Heart right ventricle (tissue), 16 donors: ENCODE measurements at regions not wholly inside any gene's neighbourhood (a gene's known extent, or its start where the extent isn't known, plus 50 kb on each side); places are given as distances from the start of the nearest gene placed in this dataset.

Experiments used
- ATAC-seq, 8 donors: fragments of 200-7000 bp; cut with Tn5 transposase; one replicate each; pipeline ENCODE4 v1.9.1; 2020; ENCODE audit warnings: mild to moderate bottlenecking in 8 of 8, moderate library complexity in 8 of 8, moderate number of reproducible peaks in 1 of 8
- DNase-seq, 2 donors: peaks; one replicate each; pipeline ENCODE4 v3.0.0-alpha.2; 2020
- H3K27ac ChIP-seq, 10 donors: fragments of 200-600 bp; sonication (generic) in 2 of 10; one replicate each; pipeline versions ENCODE4 v1.5.0 to v1.8.0; 2020 to 2022; ENCODE audit warnings: mild to moderate bottlenecking in 3 of 10
- H3K27me3 ChIP-seq, 7 donors: fragments of 200-600 bp; one replicate each; pipeline ENCODE4 v1.8.0; 2021 to 2022; ENCODE audit warnings: mild to moderate bottlenecking in 2 of 7
- H3K36me3 ChIP-seq, 9 donors: fragments of 200-600 bp; sonication (generic) in 1 of 9; one replicate each; pipeline versions ENCODE4 v1.5.0 to v1.8.0; 2020 to 2022; ENCODE audit warnings: mild to moderate bottlenecking in 2 of 9
- H3K4me1 ChIP-seq, 9 donors: fragments of 200-600 bp; sonication (generic) in 1 of 9; one replicate each; pipeline versions ENCODE4 v1.5.0 to v1.8.0; 2020 to 2022; ENCODE audit warnings: mild to moderate bottlenecking in 4 of 9
- H3K4me3 ChIP-seq, 10 donors: fragments of 200-600 bp; sonication (generic) in 2 of 10; one replicate each; pipeline versions ENCODE4 v1.5.0 to v1.8.0; 2020 to 2022; ENCODE audit warnings: mild to moderate bottlenecking in 7 of 10, moderate library complexity in 2 of 10
- H3K9me3 ChIP-seq, 11 donors: fragments of 200-600 bp in 10 of 11; sonication (generic) in 2 of 11; one replicate each; pipeline versions ENCODE4 v1.5.0 to v1.8.0; 2013 to 2022; ENCODE audit warnings: mild to moderate bottlenecking in 2 of 11, control low read depth in 1 of 11, moderate library complexity in 1 of 11
- CTCF ChIP-seq, 9 donors: fragments of 200-600 bp; sonication (generic) in 2 of 9; IDR thresholded peaks; one replicate each; pipeline versions ENCODE4 v1.5.0 to v1.8.0; 2021 to 2022; ENCODE audit warnings: antibody characterized with exemption in 9 of 9, mild to moderate bottlenecking in 5 of 9, moderate library complexity in 1 of 9
- WGBS, 2 donors: extraction: QIAGEN DNeasy Blood & Tissue Kit; methylation state at CpG; one replicate each; pipeline ENCODE4 v1.1.7; 2013; ENCODE audit warnings: inconsistent platforms in 1 of 2; 5-methylcytosine and 5-hydroxymethylcytosine counted together
- intact Hi-C, 10 donors: fragments of 100-400 bp; cut with DNase I; formaldehyde crosslinking; loops; one replicate each; pipeline versions ENCODE4 v1.11.1 to v1.14.2; 2022
- donor health status: Arrhythmogenic right ventricular cardiomyopathy.
- donor health status: ischemic (EF 13 %, LVEDD 7.1; RV severe dilation, severe dysfunction).
- donor health status: healthy with polysubstance abuse.
- donor health status: DM: no; HTN: yes; CAD: no.
- donor health status: DM: no; HTN: no; CAD: no.
- donor health status: ischemic (EF 25% LVEDD 6.9; RV normal size, moderate dysfunction).
- donor health status: ischemic (EF 25% LVEDD 5.7; RV mildly dilated, moderate dysfunction).
- donor health status: healthy.
- donor health status: DM: yes; HTN: yes; CAD: no.
- donor health status: Ischemic cardiomyopathy.
- donor health status: ischemic (EF 35%, LVEDD 5.7; RV mildly dilated, moderate dysfunction).
- donor health status: nonischemic (EF 11% LVEDD 7.7; RV severe dilation, severe dysfunction).
- donor health status: DM: yes; HTN: yes; CAD: no.
- donor health status: PGD.
- donor health status: ischemic (EF 29% LVEDD 5.4; RV normal size, mild dysfunction).
- donor health status: nonischemic (EF 23%, LVEDD 6.1; RV moderate dilation, normal function).

- Histone ChIP-seq H3K27ac (no peak overlapping the region), H3K4me1 (peaks cover 0 to 7% (median 0%) of the 10 kb centered on the region in 9 donors), H3K9me3 (no peaks in the 10 kb centered on the region), H3K4me3 (peak overlapping the region in 6 of 10 donors; percentile 26 to 46 (median 28)), H3K36me3 (no peaks in the 10 kb centered on the region), H3K27me3 (no peaks in the 10 kb centered on the region)
- no peak for DNase-seq
- no peak for ATAC-seq
- TF ChIP-seq CTCF (IDR thresholded peaks at IDR 0.05): no peak
- intact Hi-C loops: loop anchor here in 1 of 10 donors (5.0 kb wide), 1 partner anchor 1197 kb away; no protein-coding TSS in a partner anchor
- WGBS, 2 donors: 42 to 52% methylated on average over 7 of the region's 7 CpGs
Observed at GRCh38 chr4:177229331-177229730, 80.3 kb upstream of the NEIL3 start.

- Histone ChIP-seq H3K9me3 (no peaks in the 10 kb centered on the region), H3K4me3 (no peak overlapping the region), H3K27ac (no peak overlapping the region), H3K36me3 (no peaks in the 10 kb centered on the region), H3K27me3 (no peaks in the 10 kb centered on the region), H3K4me1 (peaks cover 0 to 7% (median 0%) of the 10 kb centered on the region in 9 donors)
- intact Hi-C loops: no loop called here
- ATAC-seq (no peak), DNase-seq (no peak)
- no peak for TF ChIP-seq CTCF (IDR thresholded peaks at IDR 0.05)
Observed at GRCh38 chr4:177232473-177232872, 77.2 kb upstream of the NEIL3 start.

- H3K27ac ChIP-seq: no peak overlapping the region
- intact Hi-C loops: no loop called here
- H3K4me3 ChIP-seq: no peak overlapping the region
- H3K9me3 ChIP-seq: no peaks in the 10 kb centered on the region
- no peak for TF ChIP-seq CTCF (IDR thresholded peaks at IDR 0.05)
- 65 to 69% methylated on average over 1 of the region's 1 CpG for WGBS, 2 donors
- DNase-seq (no peak), ATAC-seq (no peak)
- H3K27me3 ChIP-seq: no peaks in the 10 kb centered on the region
- H3K36me3 ChIP-seq: no peaks in the 10 kb centered on the region
- H3K4me1 ChIP-seq: no peaks in the 10 kb centered on the region
Observed at GRCh38 chr4:177235026-177235425, 74.6 kb upstream of the NEIL3 start.

- Histone ChIP-seq H3K4me1 (no peaks in the 10 kb centered on the region), H3K27ac (no peak overlapping the region), H3K27me3 (no peaks in the 10 kb centered on the region), H3K36me3 (no peaks in the 10 kb centered on the region), H3K9me3 (no peaks in the 10 kb centered on the region), H3K4me3 (no peak overlapping the region)
- DNase-seq (no peak), ATAC-seq (no peak)
- no peak for TF ChIP-seq CTCF (IDR thresholded peaks at IDR 0.05)
- intact Hi-C loops: no loop called here
- WGBS, 2 donors: 82 to 84% methylated on average over 4 of the region's 4 CpGs
Observed at GRCh38 chr4:177236886-177237285, 72.8 kb upstream of the NEIL3 start.

GRCh38 chr4:177237291-177237690, 72.4 kb upstream of the NEIL3 start:
- intact Hi-C loops: no loop called here
- ATAC-seq (no peak), DNase-seq (no peak)
- Histone ChIP-seq H3K27me3 (no peaks in the 10 kb centered on the region), H3K4me3 (no peak overlapping the region), H3K4me1 (no peaks in the 10 kb centered on the region), H3K27ac (no peak overlapping the region), H3K9me3 (no peaks in the 10 kb centered on the region), H3K36me3 (no peaks in the 10 kb centered on the region)
- WGBS, 2 donors: 62 to 65% methylated on average over 2 of the region's 2 CpGs
- no peak for TF ChIP-seq CTCF (IDR thresholded peaks at IDR 0.05)
